NB4 (cell line): ENCODE measurements at regions not wholly inside any gene's neighbourhood (a gene's known extent, or its start where the extent isn't known, plus 50 kb on each side); places are given as distances from the start of the nearest gene placed in this dataset.

ENCODE experiments used
- POLR2A ChIP-seq: IDR thresholded peaks from 2 replicates; pipeline ENCODE4 v1.6.1; 2011; ENCODE audit warnings: mild to moderate bottlenecking; ENCODE audit not compliant: insufficient read length; ENCODE audit errors: extremely low read depth
- TF ChIP-seq, protein P1 (sequence below): IDR thresholded peaks from one replicate; pipeline ENCODE4 v1.5.1; 2012; ENCODE audit warnings: low read depth, low read length
- TF ChIP-seq, protein P2 (sequence below): IDR thresholded peaks from 2 replicates; pipeline ENCODE4 v1.6.1; 2011; ENCODE audit warnings: low read depth, low read length

DNA sequence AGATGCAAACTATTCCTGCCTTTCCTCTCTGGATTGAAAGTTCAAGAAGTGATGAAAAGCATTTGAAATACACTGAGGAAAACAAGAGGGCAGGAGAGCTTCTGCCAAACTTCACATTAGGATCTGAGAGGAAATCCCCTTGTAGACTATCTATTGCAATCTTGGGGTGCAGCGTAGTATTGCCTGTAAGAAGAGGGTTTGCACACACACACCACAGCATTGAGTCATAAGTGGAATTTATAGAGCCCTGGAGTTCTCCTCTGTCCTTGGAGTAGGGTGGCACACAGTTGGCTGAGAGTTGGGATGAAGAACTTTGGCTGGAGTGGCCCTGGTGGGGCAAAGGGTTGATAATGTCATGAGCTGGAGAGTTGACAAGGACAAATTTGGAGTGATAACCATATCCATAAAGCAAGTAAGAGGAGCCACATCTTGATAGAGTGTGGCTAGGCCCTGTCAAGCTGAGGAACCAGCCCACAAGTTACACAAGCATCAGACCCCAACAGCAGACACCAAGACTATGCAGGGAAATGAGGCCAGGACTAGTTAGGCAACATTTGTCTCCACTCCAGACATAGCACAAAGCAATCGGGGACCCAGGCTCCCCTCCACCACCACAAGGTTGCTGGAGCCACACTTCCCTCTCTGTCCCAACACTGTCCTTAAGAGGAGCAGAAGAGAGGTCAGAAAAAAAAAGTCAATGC lies 520.9 kb downstream of the KLF5 start:
- no peak for TF ChIP-seq POLR2A
- TF ChIP-seq, protein P1, sequence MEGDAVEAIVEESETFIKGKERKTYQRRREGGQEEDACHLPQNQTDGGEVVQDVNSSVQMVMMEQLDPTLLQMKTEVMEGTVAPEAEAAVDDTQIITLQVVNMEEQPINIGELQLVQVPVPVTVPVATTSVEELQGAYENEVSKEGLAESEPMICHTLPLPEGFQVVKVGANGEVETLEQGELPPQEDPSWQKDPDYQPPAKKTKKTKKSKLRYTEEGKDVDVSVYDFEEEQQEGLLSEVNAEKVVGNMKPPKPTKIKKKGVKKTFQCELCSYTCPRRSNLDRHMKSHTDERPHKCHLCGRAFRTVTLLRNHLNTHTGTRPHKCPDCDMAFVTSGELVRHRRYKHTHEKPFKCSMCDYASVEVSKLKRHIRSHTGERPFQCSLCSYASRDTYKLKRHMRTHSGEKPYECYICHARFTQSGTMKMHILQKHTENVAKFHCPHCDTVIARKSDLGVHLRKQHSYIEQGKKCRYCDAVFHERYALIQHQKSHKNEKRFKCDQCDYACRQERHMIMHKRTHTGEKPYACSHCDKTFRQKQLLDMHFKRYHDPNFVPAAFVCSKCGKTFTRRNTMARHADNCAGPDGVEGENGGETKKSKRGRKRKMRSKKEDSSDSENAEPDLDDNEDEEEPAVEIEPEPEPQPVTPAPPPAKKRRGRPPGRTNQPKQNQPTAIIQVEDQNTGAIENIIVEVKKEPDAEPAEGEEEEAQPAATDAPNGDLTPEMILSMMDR, result no peak
- TF ChIP-seq, protein P2, sequence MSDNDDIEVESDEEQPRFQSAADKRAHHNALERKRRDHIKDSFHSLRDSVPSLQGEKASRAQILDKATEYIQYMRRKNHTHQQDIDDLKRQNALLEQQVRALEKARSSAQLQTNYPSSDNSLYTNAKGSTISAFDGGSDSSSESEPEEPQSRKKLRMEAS, result no peak
